ENCODE measurements at regions not wholly inside any gene's neighbourhood (a gene's known extent, or its start where the extent isn't known, plus 50 kb on each side); places are given as distances from the start of the nearest gene placed in this dataset.

GRCh38 chr15:96403932-96404331 is 73.4 kb downstream of the NR2F2 start:
- Histone ChIP-seq H3K79me2 (no peaks in the 10 kb centered on the region), H3K36me3 (replicated peaks; ENCODE audit: insufficient read depth, low read depth) (no peaks in the 10 kb centered on the region), H4K20me1 (ENCODE audit: insufficient read depth, poor library complexity, severe bottlenecking) (no peaks in the 10 kb centered on the region), H3K4me3 (no peak overlapping the region), H3K9me2 (replicated peaks; ENCODE audit: insufficient read depth) (no peaks in the 10 kb centered on the region), H3K4me1 (ENCODE audit: insufficient read depth) (peaks cover under 1% of the 10 kb centered on the region), H3K27ac (no peak overlapping the region), H2AFZ (no peak overlapping the region), H3K27me3 (peaks cover 76% of the 10 kb centered on the region), H3K9me3 (ENCODE audit: low read depth) (no peaks in the 10 kb centered on the region), H3K4me2 (no peak overlapping the region)
- DNase-seq (ENCODE audit: low spot score), result no peak
- TF ChIP-seq EZH2 (IDR thresholded peaks at IDR 0.05; ENCODE audit: borderline replicate concordance) (no peak), CTCF (IDR thresholded peaks at IDR 0.05; ENCODE audit: poor library complexity) (no peak), EZH2phosphoT487 (IDR thresholded peaks at IDR 0.05; ENCODE audit: low read depth, severe bottlenecking, unreplicated experiment) (no peak)
- WGBS (ENCODE audit: low lambda C conversion rate, missing lambda C conversion rate), result 89% methylated on average over 1 of the region's 1 CpG

GRCh38 chr15:96404560-96404959 is 74.1 kb downstream of the NR2F2 start:
- Histone ChIP-seq H3K9me3 (ENCODE audit: low read depth) (no peaks in the 10 kb centered on the region), H3K27me3 (peaks cover 76% of the 10 kb centered on the region)
- WGBS (ENCODE audit: low lambda C conversion rate, missing lambda C conversion rate), result 86% methylated on average over 2 of the region's 2 CpGs

GRCh38 chr15:96406291-96406690 is 75.8 kb downstream of the NR2F2 start:
- no peak overlapping the region for H3K4me3 ChIP-seq
- DNase-seq (ENCODE audit: low spot score), result no peak
- no peak overlapping the region for H3K27ac ChIP-seq
- H3K36me3 ChIP-seq (replicated peaks; ENCODE audit: insufficient read depth, low read depth), result no peaks in the 10 kb centered on the region
- TF ChIP-seq CTCF (IDR thresholded peaks at IDR 0.05; ENCODE audit: poor library complexity) (no peak), EZH2 (IDR thresholded peaks at IDR 0.05; ENCODE audit: borderline replicate concordance) (no peak), EZH2phosphoT487 (IDR thresholded peaks at IDR 0.05; ENCODE audit: low read depth, severe bottlenecking, unreplicated experiment) (no peak)
- no peaks in the 10 kb centered on the region for H3K79me2 ChIP-seq
- H4K20me1 ChIP-seq (ENCODE audit: insufficient read depth, poor library complexity, severe bottlenecking), result no peaks in the 10 kb centered on the region
- H3K4me2 ChIP-seq, result no peak overlapping the region
- no peaks in the 10 kb centered on the region for H3K9me2 ChIP-seq (replicated peaks; ENCODE audit: insufficient read depth)
- peaks cover 87% of the 10 kb centered on the region for H3K27me3 ChIP-seq
- H3K9me3 ChIP-seq (ENCODE audit: low read depth), result no peaks in the 10 kb centered on the region
- 82% methylated on average over 3 of the region's 3 CpGs for WGBS (ENCODE audit: low lambda C conversion rate, missing lambda C conversion rate)
- peaks cover 11% of the 10 kb centered on the region for H3K4me1 ChIP-seq (ENCODE audit: insufficient read depth)
- H2AFZ ChIP-seq, result no peak overlapping the region

More at GRCh38 chr15:96404560-96404959, 74.1 kb downstream of the NR2F2 start:
- Histone ChIP-seq H4K20me1 (ENCODE audit: insufficient read depth, poor library complexity, severe bottlenecking) (no peaks in the 10 kb centered on the region), H2AFZ (no peak overlapping the region), H3K9me2 (replicated peaks; ENCODE audit: insufficient read depth) (no peaks in the 10 kb centered on the region), H3K4me3 (no peak overlapping the region), H3K79me2 (no peaks in the 10 kb centered on the region), H3K4me1 (ENCODE audit: insufficient read depth) (peaks cover 7% of the 10 kb centered on the region), H3K4me2 (no peak overlapping the region), H3K36me3 (replicated peaks; ENCODE audit: insufficient read depth, low read depth) (no peaks in the 10 kb centered on the region), H3K27ac (no peak overlapping the region)
- TF ChIP-seq CTCF (IDR thresholded peaks at IDR 0.05; ENCODE audit: poor library complexity) (no peak), EZH2phosphoT487 (IDR thresholded peaks at IDR 0.05; ENCODE audit: low read depth, severe bottlenecking, unreplicated experiment) (no peak), EZH2 (IDR thresholded peaks at IDR 0.05; ENCODE audit: borderline replicate concordance) (no peak)
- no peak for DNase-seq (ENCODE audit: low spot score)

GRCh38 chr15:96406701-96407100 is 76.2 kb downstream of the NR2F2 start:
- TF ChIP-seq EZH2 (IDR thresholded peaks at IDR 0.05; ENCODE audit: borderline replicate concordance) (no peak), EZH2phosphoT487 (IDR thresholded peaks at IDR 0.05; ENCODE audit: low read depth, severe bottlenecking, unreplicated experiment) (no peak), CTCF (IDR thresholded peaks at IDR 0.05; ENCODE audit: poor library complexity) (no peak)
- no peak for DNase-seq (ENCODE audit: low spot score)
- Histone ChIP-seq H2AFZ (no peak overlapping the region), H3K4me1 (ENCODE audit: insufficient read depth) (peaks cover 11% of the 10 kb centered on the region), H3K4me2 (no peak overlapping the region), H3K27ac (no peak overlapping the region), H3K4me3 (no peak overlapping the region), H3K36me3 (replicated peaks; ENCODE audit: insufficient read depth, low read depth) (no peaks in the 10 kb centered on the region), H3K9me3 (ENCODE audit: low read depth) (no peaks in the 10 kb centered on the region), H3K9me2 (replicated peaks; ENCODE audit: insufficient read depth) (no peaks in the 10 kb centered on the region), H4K20me1 (ENCODE audit: insufficient read depth, poor library complexity, severe bottlenecking) (no peaks in the 10 kb centered on the region), H3K27me3 (peaks cover 91% of the 10 kb centered on the region), H3K79me2 (no peaks in the 10 kb centered on the region)
- WGBS (ENCODE audit: low lambda C conversion rate, missing lambda C conversion rate), result 71% methylated on average over 7 of the region's 7 CpGs
